NCI-H526 (cell line): ENCODE measurements at regions not wholly inside any gene's neighbourhood (a gene's known extent, or its start where the extent isn't known, plus 50 kb on each side); places are given as distances from the start of the nearest gene placed in this dataset.
"Not testable (repeated sequence)": the region's sequence is repeated elsewhere in the genome, so short reads cannot be mapped to it uniquely, and the experiment has no call there.

ENCODE experiments used
- DNase-seq, 2 experiments: peaks; one replicate each; lab custom pipeline; 2025; lab: John Stamatoyannopoulos, UW

DNA sequence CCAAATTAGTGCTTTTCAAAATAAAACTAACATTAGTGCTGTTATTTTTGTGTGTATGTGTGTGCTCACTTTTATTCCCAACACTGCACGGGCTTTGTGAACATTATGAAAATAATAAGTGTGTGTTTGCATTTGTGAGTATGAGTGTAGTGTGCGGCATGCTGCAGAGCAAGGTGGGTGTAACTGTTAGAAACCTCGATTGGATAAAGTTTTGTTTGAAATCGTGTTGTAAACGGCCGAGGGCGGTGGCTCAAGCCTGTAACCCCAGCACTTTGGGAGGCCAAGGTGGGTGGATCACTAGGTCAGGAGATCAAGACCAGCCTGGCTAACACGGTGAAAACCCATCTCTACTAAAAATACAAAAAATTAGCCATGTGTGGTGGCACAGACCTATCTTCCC lies 352.0 kb downstream of the MDFIC start:
- not testable (repeated sequence) for DNase-seq

GRCh38 chr7:115273139-115273772 lies 351.4 kb downstream of the MDFIC start:
- no peak for DNase-seq

- DNase-seq = no peak
These were observed 349.7 kb downstream of the MDFIC start for GRCh38 chr7:115271332-115272235.

- DNase-seq = no peak
These were observed 347.6 kb downstream of the MDFIC start for GRCh38 chr7:115269486-115269885.

GRCh38 chr7:115267503-115267902 lies 345.6 kb downstream of the MDFIC start:
- DNase-seq = no peak

- no peak for DNase-seq
These were observed 338.5 kb downstream of the MDFIC start for GRCh38 chr7:115260381-115260780.

DNA sequence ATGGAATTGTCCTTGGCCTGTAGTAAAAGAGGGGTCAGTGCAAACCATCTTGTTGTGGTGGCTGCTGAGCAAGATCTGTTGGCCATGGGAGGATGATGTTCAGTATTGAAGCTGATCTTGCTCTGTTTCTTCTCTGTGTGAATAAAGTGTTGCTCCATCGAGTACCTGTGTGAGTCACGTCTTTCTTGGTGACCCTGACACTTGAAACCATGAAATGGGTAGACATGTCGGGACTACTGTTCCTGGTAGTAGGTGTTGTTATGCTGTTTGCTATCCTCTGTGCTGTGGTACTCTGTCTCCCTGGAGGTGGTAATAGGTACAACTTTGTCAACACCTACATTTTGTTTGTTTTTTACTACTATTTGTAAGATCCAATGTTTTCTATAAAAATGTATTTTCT lies 330.6 kb downstream of the MDFIC start:
- DNase-seq = no peak

DNA sequence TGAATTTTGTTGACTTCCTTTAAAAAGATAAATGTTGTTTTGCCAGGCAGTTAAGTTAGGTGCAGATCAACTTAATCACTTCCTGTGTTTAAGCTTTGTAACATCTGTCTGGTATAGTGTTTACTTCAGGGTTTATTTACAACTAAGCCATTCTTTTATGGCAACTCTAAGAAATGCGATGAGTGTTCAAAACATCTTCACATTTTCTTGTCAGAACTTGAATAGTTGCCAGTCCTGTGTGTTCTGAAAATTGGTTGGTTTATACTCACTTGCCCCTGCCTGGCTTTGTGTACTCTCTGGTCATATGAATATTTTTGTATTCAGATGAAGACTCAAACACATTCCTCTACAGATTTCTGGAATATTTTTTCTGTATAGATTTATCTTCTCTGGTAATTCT lies 327.2 kb downstream of the MDFIC start:
- no peak for DNase-seq

GRCh38 chr7:115241151-115241550 lies 319.3 kb downstream of the MDFIC start:
- no peak for DNase-seq

- no peak for DNase-seq
These were observed 318.3 kb downstream of the MDFIC start for GRCh38 chr7:115240242-115240641.

DNA sequence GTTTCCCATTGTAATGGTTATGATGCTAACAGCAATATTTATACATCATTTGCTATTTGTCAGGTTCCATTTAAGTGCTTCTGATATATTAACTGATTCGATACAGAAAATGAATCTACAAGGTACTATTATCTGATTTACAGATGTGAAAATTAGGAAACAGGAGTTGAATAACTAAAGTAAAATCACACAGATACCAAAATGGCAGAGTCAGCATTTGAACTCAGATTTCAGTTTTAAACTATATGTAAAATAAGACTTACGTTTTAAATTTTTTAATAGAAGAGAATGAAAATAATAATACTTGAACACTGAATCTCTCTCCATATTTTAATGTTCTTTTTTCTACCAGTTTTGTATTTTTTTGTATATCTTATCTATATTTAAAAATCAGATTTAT lies 313.2 kb downstream of the MDFIC start:
- DNase-seq = no peak

GRCh38 chr7:115233809-115234208 lies 311.9 kb downstream of the MDFIC start:
- DNase-seq = no peak

GRCh38 chr7:115232041-115232440 lies 310.1 kb downstream of the MDFIC start:
- no peak for DNase-seq

DNA sequence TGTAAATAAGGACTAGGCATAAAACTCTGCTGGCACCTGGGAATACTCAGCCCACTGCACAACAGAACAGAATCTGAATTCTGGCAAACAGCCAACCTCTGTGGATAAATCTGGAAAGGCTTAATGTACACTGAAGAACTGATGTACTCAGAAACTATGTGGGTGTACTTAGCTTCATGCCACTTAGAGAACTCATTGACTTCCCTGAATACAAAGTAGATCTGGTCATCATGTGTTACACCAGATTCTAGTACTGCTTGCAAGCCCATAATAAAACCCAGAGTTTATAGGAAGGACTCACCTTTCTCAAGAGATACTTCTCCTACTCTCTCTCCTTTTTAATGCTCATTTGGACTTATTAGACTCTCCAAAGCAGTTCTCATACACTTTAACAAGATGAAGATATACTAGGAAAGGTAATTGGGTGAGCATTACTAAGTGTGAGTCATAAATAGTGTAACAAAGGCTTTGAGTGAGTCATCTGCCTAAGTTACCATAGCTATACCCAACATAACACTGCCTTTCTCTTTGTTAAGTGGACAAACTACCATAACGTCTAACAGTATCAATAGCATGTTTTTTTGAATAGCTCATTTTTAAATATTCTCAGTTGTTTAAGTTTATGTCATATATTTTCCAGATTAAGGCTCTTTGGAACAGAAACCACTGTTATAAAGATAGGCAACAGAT lies 309.1 kb downstream of the MDFIC start:
- no peak for DNase-seq

DNA sequence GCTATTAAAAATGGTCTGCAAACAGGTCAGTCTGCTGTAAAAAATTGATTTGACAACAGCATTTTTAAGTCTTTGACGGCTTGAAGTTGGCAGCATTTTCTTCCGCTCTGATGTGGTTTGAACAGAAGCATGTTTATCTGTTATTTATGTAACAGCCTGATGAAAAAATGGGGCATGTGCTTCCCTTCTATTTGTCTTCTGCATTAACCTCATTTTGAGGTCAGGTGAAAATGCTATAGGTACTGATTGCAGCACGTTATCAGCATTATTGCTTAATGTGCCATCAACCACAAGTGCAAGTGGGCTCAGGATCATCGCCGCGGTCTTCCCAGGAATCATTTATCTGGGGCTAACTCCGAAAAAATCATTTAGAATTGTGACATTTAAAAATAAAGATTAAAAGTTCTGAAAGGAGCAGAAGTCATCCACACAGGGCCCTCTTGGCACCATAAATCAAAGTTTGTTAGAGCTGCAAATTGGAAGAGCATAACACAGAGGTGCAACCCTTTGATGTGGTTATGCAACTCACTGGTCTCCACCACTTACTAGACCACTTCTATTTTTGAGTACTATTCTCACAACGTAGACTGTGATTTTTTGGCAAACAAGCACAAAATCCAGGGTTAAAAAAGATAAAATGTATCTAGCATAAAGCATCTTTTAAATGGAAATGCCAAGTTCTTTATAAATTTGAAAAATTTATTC lies 307.7 kb downstream of the MDFIC start:
- DNase-seq = no peak

DNA sequence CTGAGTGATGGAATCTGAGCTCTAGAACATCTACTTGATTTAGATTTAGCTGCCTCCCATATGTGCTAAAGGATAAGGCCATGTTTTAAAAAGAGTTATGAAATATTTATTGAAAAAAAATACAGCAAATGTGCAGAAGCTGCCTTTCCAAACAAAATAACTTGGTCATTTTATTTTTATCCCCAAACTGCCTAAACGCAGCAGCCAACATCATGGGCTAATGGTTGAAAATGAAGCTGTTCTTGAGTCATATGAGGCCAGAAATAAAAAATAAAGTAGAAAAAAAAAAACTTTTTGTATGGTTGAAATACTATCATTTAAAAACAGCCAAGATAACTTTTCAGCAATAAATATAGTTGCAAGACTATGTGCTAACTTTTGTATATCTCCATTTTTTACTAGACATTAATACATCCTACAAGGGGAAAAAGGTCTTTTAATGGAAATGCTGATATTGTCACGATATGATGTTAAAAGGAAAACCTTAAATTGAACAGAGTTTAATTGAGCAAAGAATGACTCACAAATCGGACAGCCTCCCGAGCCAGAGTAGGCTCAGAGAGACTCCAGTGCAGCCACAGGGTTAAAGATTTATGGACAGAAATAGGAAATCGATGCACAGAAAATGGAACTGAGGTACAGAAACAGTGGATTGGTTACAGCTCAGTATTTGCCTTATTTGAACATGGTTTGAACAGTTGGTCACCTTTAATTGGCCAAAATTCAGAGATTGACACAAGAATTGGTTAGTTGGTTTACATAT lies 305.8 kb downstream of the MDFIC start:
- no peak for DNase-seq

GRCh38 chr7:115226410-115226809 lies 304.5 kb downstream of the MDFIC start:
- DNase-seq = no peak

- no peak for DNase-seq
These were observed 303.0 kb downstream of the MDFIC start for GRCh38 chr7:115224922-115225321.

- no peak for DNase-seq
These were observed 302.1 kb downstream of the MDFIC start for GRCh38 chr7:115223959-115224358.

- DNase-seq = no peak
These were observed 299.6 kb downstream of the MDFIC start for GRCh38 chr7:115221456-115221855.

DNA sequence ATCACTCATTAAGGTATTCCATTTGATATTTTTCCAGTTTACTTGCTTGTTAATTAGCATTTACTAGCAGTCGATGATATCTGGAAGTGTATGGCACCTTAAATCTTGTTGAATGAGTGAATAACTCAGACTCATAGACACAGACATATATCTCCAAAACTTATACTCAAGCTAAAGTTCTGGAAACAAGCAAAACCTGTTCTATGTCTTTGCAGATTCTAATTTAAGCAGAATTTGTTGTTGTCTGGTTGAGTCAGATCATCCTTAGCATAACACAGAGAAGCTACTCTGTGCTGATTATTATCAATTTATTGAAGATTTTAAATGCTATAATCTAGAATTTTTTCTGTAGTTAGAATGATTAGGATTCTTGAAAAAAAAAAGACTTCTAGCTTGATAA lies 296.2 kb downstream of the MDFIC start:
- no peak for DNase-seq
